Peyer's patch (tissue), 4 donors: ENCODE measurements at regions not wholly inside any gene's neighbourhood (a gene's known extent, or its start where the extent isn't known, plus 50 kb on each side); places are given as distances from the start of the nearest gene placed in this dataset.

Experiments used
- DNase-seq, 3 donors: peaks; one replicate each; pipeline ENCODE4 v3.0.0-alpha.2; 2017 to 2019
- H3K27ac ChIP-seq, 4 donors: fragments of 200-600 bp; sonication (generic); one replicate each; pipeline ENCODE4 v1.5.1; 2016 to 2019
- H3K27me3 ChIP-seq, 2 donors: fragments of 200-600 bp; sonication (generic); one replicate each; pipeline ENCODE4 v1.5.1; 2019
- H3K36me3 ChIP-seq, 3 donors: fragments of 200-600 bp; sonication (generic); one replicate each; pipeline ENCODE4 v1.5.1; 2016 to 2019
- H3K4me1 ChIP-seq, 4 donors: fragments of 200-600 bp; sonication (generic); one replicate each; pipeline ENCODE4 v1.5.1; 2016 to 2019
- H3K4me3 ChIP-seq, 4 donors: fragments of 200-600 bp; sonication (generic); 1 replicate in 3 of 4; 2 replicates in 1 of 4; pipeline ENCODE4 v1.5.1; 2016 to 2019; ENCODE audit warnings: mild to moderate bottlenecking in 1 of 4
- H3K9me3 ChIP-seq, 4 donors: fragments of 200-600 bp; sonication (generic); one replicate each; pipeline ENCODE4 v1.5.1; 2016 to 2019; ENCODE audit warnings: mild to moderate bottlenecking in 1 of 4
- POLR2A ChIP-seq, 2 donors: fragments of 450-650 bp; IDR thresholded peaks; one replicate each; pipeline ENCODE4 v1.5.1; 2017; ENCODE audit warnings: antibody characterized with exemption in 2 of 2, mild to moderate bottlenecking in 2 of 2, moderate library complexity in 2 of 2
- TF ChIP-seq, protein P1 (sequence below), 6 experiments: fragments of 450-650 bp in 4 of 6; fragments of 200-600 bp in 2 of 6; sonication (generic) in 1 of 6; IDR thresholded peaks; one replicate each; pipeline ENCODE4 v1.5.1; 2017 to 2019; ENCODE audit warnings: antibody characterized with exemption in 6 of 6, mild to moderate bottlenecking in 3 of 6, moderate library complexity in 1 of 6

GRCh38 chr5:82353522-82353921, 75.4 kb upstream of the RPS23 start:
- no peaks in the 10 kb centered on the region for H3K9me3 ChIP-seq
- H3K27me3 ChIP-seq, result no peaks in the 10 kb centered on the region
- no peak overlapping the region for H3K27ac ChIP-seq
- H3K36me3 ChIP-seq, result no peaks in the 10 kb centered on the region
- peaks cover 0 to 18% (median 2%) of the 10 kb centered on the region in 4 donors for H3K4me1 ChIP-seq
- DNase-seq, result no peak
- no peak for TF ChIP-seq POLR2A (IDR thresholded peaks at IDR 0.05)
- TF ChIP-seq, protein P1, sequence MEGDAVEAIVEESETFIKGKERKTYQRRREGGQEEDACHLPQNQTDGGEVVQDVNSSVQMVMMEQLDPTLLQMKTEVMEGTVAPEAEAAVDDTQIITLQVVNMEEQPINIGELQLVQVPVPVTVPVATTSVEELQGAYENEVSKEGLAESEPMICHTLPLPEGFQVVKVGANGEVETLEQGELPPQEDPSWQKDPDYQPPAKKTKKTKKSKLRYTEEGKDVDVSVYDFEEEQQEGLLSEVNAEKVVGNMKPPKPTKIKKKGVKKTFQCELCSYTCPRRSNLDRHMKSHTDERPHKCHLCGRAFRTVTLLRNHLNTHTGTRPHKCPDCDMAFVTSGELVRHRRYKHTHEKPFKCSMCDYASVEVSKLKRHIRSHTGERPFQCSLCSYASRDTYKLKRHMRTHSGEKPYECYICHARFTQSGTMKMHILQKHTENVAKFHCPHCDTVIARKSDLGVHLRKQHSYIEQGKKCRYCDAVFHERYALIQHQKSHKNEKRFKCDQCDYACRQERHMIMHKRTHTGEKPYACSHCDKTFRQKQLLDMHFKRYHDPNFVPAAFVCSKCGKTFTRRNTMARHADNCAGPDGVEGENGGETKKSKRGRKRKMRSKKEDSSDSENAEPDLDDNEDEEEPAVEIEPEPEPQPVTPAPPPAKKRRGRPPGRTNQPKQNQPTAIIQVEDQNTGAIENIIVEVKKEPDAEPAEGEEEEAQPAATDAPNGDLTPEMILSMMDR (IDR thresholded peaks at IDR 0.05), result no peak
- no peak overlapping the region for H3K4me3 ChIP-seq

GRCh38 chr5:82352146-82352791, 74.1 kb upstream of the RPS23 start:
- Histone ChIP-seq H3K27me3 (no peaks in the 10 kb centered on the region), H3K4me3 (no peak overlapping the region), H3K9me3 (no peaks in the 10 kb centered on the region), H3K4me1 (peaks cover 0 to 11% (median 0%) of the 10 kb centered on the region in 4 donors), H3K36me3 (no peaks in the 10 kb centered on the region), H3K27ac (no peak overlapping the region)
- TF ChIP-seq, protein P1 (IDR thresholded peaks at IDR 0.05), result no peak
- no peak for TF ChIP-seq POLR2A (IDR thresholded peaks at IDR 0.05)
- no peak for DNase-seq

GRCh38 chr5:82351754-82352145, 73.6 kb upstream of the RPS23 start:
- Histone ChIP-seq H3K27me3 (no peaks in the 10 kb centered on the region), H3K4me3 (no peak overlapping the region), H3K9me3 (no peaks in the 10 kb centered on the region), H3K27ac (no peak overlapping the region), H3K36me3 (no peaks in the 10 kb centered on the region), H3K4me1 (peaks cover 0 to 7% (median 0%) of the 10 kb centered on the region in 4 donors)
- DNase-seq, result no peak
- no peak for TF ChIP-seq POLR2A (IDR thresholded peaks at IDR 0.05)
- TF ChIP-seq, protein P1 (IDR thresholded peaks at IDR 0.05), result peak; percentile 43 to 96 (median 86)

- no peak for DNase-seq
- TF ChIP-seq, protein P1 (IDR thresholded peaks at IDR 0.05), result no peak
- no peak for TF ChIP-seq POLR2A (IDR thresholded peaks at IDR 0.05)
- no peaks in the 10 kb centered on the region for H3K9me3 ChIP-seq
- H3K4me1 ChIP-seq, result peaks cover 0 to 4% (median 0%) of the 10 kb centered on the region in 4 donors
- no peak overlapping the region for H3K27ac ChIP-seq
- H3K36me3 ChIP-seq, result no peaks in the 10 kb centered on the region
- no peak overlapping the region for H3K4me3 ChIP-seq
- no peaks in the 10 kb centered on the region for H3K27me3 ChIP-seq
Observed at GRCh38 chr5:82351297-82351696, 73.1 kb upstream of the RPS23 start.

- no peak for TF ChIP-seq POLR2A (IDR thresholded peaks at IDR 0.05)
- TF ChIP-seq, protein P1 (IDR thresholded peaks at IDR 0.05), result peak in 1 of 6 experiments; percentile 25
- peaks cover 0 to 4% (median 0%) of the 10 kb centered on the region in 4 donors for H3K4me1 ChIP-seq
- DNase-seq, result no peak
- no peaks in the 10 kb centered on the region for H3K27me3 ChIP-seq
- H3K36me3 ChIP-seq, result no peaks in the 10 kb centered on the region
- no peak overlapping the region for H3K27ac ChIP-seq
- no peaks in the 10 kb centered on the region for H3K9me3 ChIP-seq
- H3K4me3 ChIP-seq, result no peak overlapping the region
Observed at GRCh38 chr5:82349652-82350051, 71.5 kb upstream of the RPS23 start.
